ENCODE measurements at regions not wholly inside any gene's neighbourhood (a gene's known extent, or its start where the extent isn't known, plus 50 kb on each side); places are given as distances from the start of the nearest gene placed in this dataset.

- H3K27ac ChIP-seq = no peak overlapping the region
- H3K4me1 ChIP-seq = no peaks in the 10 kb centered on the region
- WGBS = 39% methylated on average over 37 of the region's 43 CpGs
- peaks cover 14% of the 10 kb centered on the region for H3K27me3 ChIP-seq
- H3K4me3 ChIP-seq = no peak overlapping the region
- H3K36me3 ChIP-seq = no peaks in the 10 kb centered on the region
- no peaks in the 10 kb centered on the region for H3K9me3 ChIP-seq
- TF ChIP-seq CTCF (IDR thresholded peaks at IDR 0.05) (no peak), POLR2AphosphoS5 (IDR thresholded peaks at IDR 0.05) (no peak), POLR2A (IDR thresholded peaks at IDR 0.05) (no peak), EP300 (IDR thresholded peaks at IDR 0.05) (no peak)
- no peak for DNase-seq (ENCODE audit: low spot score in 2 of 2)
Observed at GRCh38 chr10:120011359-120012130, 119.0 kb downstream of the SEC23IP start.

GRCh38 chr10:120012131-120012400 is 119.5 kb downstream of the SEC23IP start:
- Histone ChIP-seq H3K27me3 (peaks cover 14% of the 10 kb centered on the region), H3K4me3 (no peak overlapping the region), H3K9me3 (no peaks in the 10 kb centered on the region), H3K36me3 (no peaks in the 10 kb centered on the region), H3K27ac (no peak overlapping the region), H3K4me1 (no peaks in the 10 kb centered on the region)
- 32% methylated on average over 5 of the region's 5 CpGs for WGBS
- no peak for TF ChIP-seq POLR2AphosphoS5 (IDR thresholded peaks at IDR 0.05)
- DNase-seq (ENCODE audit: low spot score in 2 of 2) = no peak

GRCh38 chr10:120012566-120012965 is 120.0 kb downstream of the SEC23IP start:
- Histone ChIP-seq H3K9me3 (no peaks in the 10 kb centered on the region), H3K4me3 (no peak overlapping the region), H3K36me3 (no peaks in the 10 kb centered on the region), H3K4me1 (no peaks in the 10 kb centered on the region), H3K27me3 (peaks cover 14% of the 10 kb centered on the region), H3K27ac (no peak overlapping the region)
- TF ChIP-seq CTCF (IDR thresholded peaks at IDR 0.05) (no peak), POLR2AphosphoS5 (IDR thresholded peaks at IDR 0.05) (no peak), POLR2A (IDR thresholded peaks at IDR 0.05) (no peak), EP300 (IDR thresholded peaks at IDR 0.05) (no peak)
- 83% methylated on average over 7 of the region's 7 CpGs for WGBS
- DNase-seq (ENCODE audit: low spot score in 2 of 2) = no peak

GRCh38 chr10:120014031-120014430 is 121.5 kb downstream of the SEC23IP start:
- Histone ChIP-seq H3K4me1 (no peaks in the 10 kb centered on the region), H3K27me3 (peaks cover 14% of the 10 kb centered on the region), H3K9me3 (no peaks in the 10 kb centered on the region), H3K4me3 (no peak overlapping the region), H3K27ac (no peak overlapping the region), H3K36me3 (no peaks in the 10 kb centered on the region)
- 71% methylated on average over 3 of the region's 3 CpGs for WGBS
- no peak for TF ChIP-seq POLR2A (IDR thresholded peaks at IDR 0.05)
- TF ChIP-seq POLR2AphosphoS5 (IDR thresholded peaks at IDR 0.05) = no peak
- no peak for DNase-seq (ENCODE audit: low spot score in 2 of 2)

- Histone ChIP-seq H3K27me3 (peaks cover 14% of the 10 kb centered on the region), H3K9me3 (no peaks in the 10 kb centered on the region), H3K27ac (no peak overlapping the region), H3K36me3 (no peaks in the 10 kb centered on the region), H3K4me3 (no peak overlapping the region), H3K4me1 (no peaks in the 10 kb centered on the region)
- WGBS = 97% methylated on average over 5 of the region's 5 CpGs
- TF ChIP-seq CTCF (IDR thresholded peaks at IDR 0.05) (no peak), POLR2AphosphoS5 (IDR thresholded peaks at IDR 0.05) (no peak), EP300 (IDR thresholded peaks at IDR 0.05) (no peak), POLR2A (IDR thresholded peaks at IDR 0.05) (no peak)
- no peak for DNase-seq (ENCODE audit: low spot score in 2 of 2)
Observed at GRCh38 chr10:120015064-120015463, 122.5 kb downstream of the SEC23IP start.

- no peak overlapping the region for H3K27ac ChIP-seq
Observed at GRCh38 chr10:120016906-120017305, 124.4 kb downstream of the SEC23IP start.

More at GRCh38 chr10:120016906-120017305, 124.4 kb downstream of the SEC23IP start:
- H3K4me3 ChIP-seq = no peak overlapping the region
- 83% methylated on average over 1 of the region's 1 CpG for WGBS
- no peaks in the 10 kb centered on the region for H3K4me1 ChIP-seq
- peaks cover 7% of the 10 kb centered on the region for H3K27me3 ChIP-seq
- H3K9me3 ChIP-seq = no peaks in the 10 kb centered on the region
- TF ChIP-seq EP300 (IDR thresholded peaks at IDR 0.05) (no peak), POLR2AphosphoS5 (IDR thresholded peaks at IDR 0.05) (no peak), CTCF (IDR thresholded peaks at IDR 0.05) (no peak), POLR2A (IDR thresholded peaks at IDR 0.05) (no peak)
- H3K36me3 ChIP-seq = no peaks in the 10 kb centered on the region
- no peak for DNase-seq (ENCODE audit: low spot score in 2 of 2)
